ENCODE measurements at regions not wholly inside any gene's neighbourhood (a gene's known extent, or its start where the extent isn't known, plus 50 kb on each side); places are given as distances from the start of the nearest gene placed in this dataset.

DNA sequence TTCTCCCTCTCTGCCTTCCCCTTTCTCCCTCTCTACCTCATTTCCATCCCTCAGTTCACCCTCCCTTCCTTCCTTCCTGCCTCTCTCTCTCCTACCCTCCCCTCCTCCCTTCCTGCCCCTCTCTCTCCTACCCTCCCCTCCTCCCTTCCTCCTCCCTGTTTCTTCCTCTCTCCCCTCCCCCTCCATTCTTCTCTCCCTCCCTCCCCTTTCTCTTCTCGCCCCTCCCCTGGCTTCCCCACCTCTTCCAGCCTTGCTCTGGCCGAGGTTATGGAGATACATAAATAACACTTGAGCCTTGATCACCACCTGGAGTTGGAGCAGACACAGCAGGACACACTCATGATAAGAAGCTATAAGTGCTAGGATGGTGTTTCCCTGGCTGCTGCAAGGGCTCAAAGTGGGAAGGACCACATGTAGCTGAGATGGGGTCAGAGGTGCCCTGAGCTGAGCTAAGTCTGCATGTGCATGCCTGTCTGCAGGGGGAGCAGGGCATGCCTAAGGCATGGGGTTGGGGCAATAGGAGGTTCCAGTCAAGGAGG, 326.1 kb upstream of the HS6ST1 start:
- POLR2A ChIA-PET = no interaction called here
- TF ChIP-seq, protein P1, sequence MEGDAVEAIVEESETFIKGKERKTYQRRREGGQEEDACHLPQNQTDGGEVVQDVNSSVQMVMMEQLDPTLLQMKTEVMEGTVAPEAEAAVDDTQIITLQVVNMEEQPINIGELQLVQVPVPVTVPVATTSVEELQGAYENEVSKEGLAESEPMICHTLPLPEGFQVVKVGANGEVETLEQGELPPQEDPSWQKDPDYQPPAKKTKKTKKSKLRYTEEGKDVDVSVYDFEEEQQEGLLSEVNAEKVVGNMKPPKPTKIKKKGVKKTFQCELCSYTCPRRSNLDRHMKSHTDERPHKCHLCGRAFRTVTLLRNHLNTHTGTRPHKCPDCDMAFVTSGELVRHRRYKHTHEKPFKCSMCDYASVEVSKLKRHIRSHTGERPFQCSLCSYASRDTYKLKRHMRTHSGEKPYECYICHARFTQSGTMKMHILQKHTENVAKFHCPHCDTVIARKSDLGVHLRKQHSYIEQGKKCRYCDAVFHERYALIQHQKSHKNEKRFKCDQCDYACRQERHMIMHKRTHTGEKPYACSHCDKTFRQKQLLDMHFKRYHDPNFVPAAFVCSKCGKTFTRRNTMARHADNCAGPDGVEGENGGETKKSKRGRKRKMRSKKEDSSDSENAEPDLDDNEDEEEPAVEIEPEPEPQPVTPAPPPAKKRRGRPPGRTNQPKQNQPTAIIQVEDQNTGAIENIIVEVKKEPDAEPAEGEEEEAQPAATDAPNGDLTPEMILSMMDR (IDR thresholded peaks at IDR 0.05; ENCODE audit: insufficient read depth in 1 of 2, low read depth in 1 of 2, low read length in 1 of 2, severe bottlenecking in 1 of 2, unreplicated experiment in 1 of 2) = peak in 1 of 2 experiments; percentile 19
- DNase-seq = no peak
- peaks cover 10% of the 10 kb centered on the region for H3K27me3 Mint-ChIP-seq (ENCODE audit: insufficient read depth, unreplicated experiment)
- H3K4me1 Mint-ChIP-seq (ENCODE audit: low read depth, unreplicated experiment) = no peaks in the 10 kb centered on the region
- no peaks in the 10 kb centered on the region for H3K9me3 ChIP-seq
- no peaks in the 10 kb centered on the region for H3K27me3 ChIP-seq (replicated peaks; ENCODE audit: control insufficient read depth, insufficient read depth, low read length)
- H3K4me1 ChIP-seq = no peaks in the 10 kb centered on the region
- H3K4me3 ChIP-seq (ENCODE audit: low read depth, low read length) = no peak overlapping the region
- no TSS peak for BruUV-seq (replicated peaks)
- intact Hi-C loops (cut with micrococcal nuclease; ENCODE audit: unreplicated experiment) = no loop called here
- CTCF ChIA-PET = no interaction called here
- no peak overlapping the region for H3K4me3 Mint-ChIP-seq (ENCODE audit: unreplicated experiment)
- H3K9me3 Mint-ChIP-seq (ENCODE audit: unreplicated experiment) = no peaks in the 10 kb centered on the region
- H3K36me3 ChIP-seq (ENCODE audit: control insufficient read depth, insufficient read depth, low read length) = no peaks in the 10 kb centered on the region
- no peak overlapping the region for H3K27ac Mint-ChIP-seq (ENCODE audit: unreplicated experiment)
- no peaks in the 10 kb centered on the region for H3K36me3 Mint-ChIP-seq (ENCODE audit: insufficient read depth, unreplicated experiment)

DNA sequence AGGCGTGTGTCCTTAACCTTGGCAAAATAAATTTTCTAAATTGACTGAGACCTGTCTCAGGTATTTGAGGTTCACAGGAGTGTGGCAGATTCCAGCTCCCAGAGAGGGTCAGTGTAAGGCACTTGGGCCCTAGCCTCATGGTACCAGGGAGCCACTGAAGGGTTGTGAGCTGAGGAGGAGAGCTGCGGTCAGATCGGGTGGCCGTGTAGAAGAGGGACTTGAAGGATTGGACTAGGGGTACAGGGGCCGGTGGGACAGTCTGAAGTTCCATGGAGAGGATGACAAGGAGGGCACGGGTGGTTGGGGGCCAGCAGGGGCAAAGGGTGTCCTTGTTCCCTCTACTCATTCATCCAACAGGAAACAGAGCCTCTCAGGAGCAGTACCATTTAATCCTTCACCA, 327.0 kb upstream of the HS6ST1 start:
- ChIA-PET CTCF (no interaction called here), POLR2A (no interaction called here)
- Histone ChIP-seq H3K27me3 (replicated peaks; ENCODE audit: control insufficient read depth, insufficient read depth, low read length) (no peaks in the 10 kb centered on the region), H3K9me3 (no peaks in the 10 kb centered on the region), H3K4me3 (ENCODE audit: low read depth, low read length) (no peak overlapping the region), H3K36me3 (ENCODE audit: control insufficient read depth, insufficient read depth, low read length) (no peaks in the 10 kb centered on the region), H3K4me1 (no peaks in the 10 kb centered on the region)
- H3K27ac Mint-ChIP-seq (ENCODE audit: unreplicated experiment) = no peak overlapping the region
- intact Hi-C loops (cut with micrococcal nuclease; ENCODE audit: unreplicated experiment) = no loop called here
- TF ChIP-seq, protein P1 (IDR thresholded peaks at IDR 0.05; ENCODE audit: insufficient read depth in 1 of 2, low read depth in 1 of 2, low read length in 1 of 2, severe bottlenecking in 1 of 2, unreplicated experiment in 1 of 2) = no peak
- no peaks in the 10 kb centered on the region for H3K9me3 Mint-ChIP-seq (ENCODE audit: unreplicated experiment)
- H3K4me3 Mint-ChIP-seq (ENCODE audit: unreplicated experiment) = no peak overlapping the region
- BruUV-seq (replicated peaks) = no TSS peak
- DNase-seq = no peak
- H3K4me1 Mint-ChIP-seq (ENCODE audit: low read depth, unreplicated experiment) = no peaks in the 10 kb centered on the region
- H3K36me3 Mint-ChIP-seq (ENCODE audit: insufficient read depth, unreplicated experiment) = no peaks in the 10 kb centered on the region
- peaks cover 10% of the 10 kb centered on the region for H3K27me3 Mint-ChIP-seq (ENCODE audit: insufficient read depth, unreplicated experiment)

DNA sequence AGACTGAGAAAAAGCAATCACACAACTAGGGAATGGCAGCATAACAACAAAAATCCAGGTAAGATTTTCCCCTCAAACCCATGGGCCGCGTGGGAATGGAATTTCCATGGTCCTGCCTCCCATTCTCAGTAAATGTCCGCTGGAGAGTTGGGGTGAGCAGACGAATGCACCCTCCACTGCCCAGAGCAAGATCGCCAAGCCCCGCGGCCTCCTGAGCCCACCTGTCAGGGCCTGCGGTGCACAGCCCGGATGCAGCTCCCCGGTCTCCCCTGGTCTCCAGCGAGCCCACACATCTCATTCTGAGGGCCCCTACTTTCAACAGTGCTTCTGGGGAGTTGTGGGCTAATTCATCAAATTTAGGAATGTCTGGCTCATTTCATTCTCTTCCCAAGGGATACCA, 327.4 kb upstream of the HS6ST1 start:
- Mint-ChIP-seq H3K27me3 (ENCODE audit: insufficient read depth, unreplicated experiment) (peaks cover 10% of the 10 kb centered on the region), H3K27ac (ENCODE audit: unreplicated experiment) (no peak overlapping the region), H3K36me3 (ENCODE audit: insufficient read depth, unreplicated experiment) (no peaks in the 10 kb centered on the region), H3K9me3 (ENCODE audit: unreplicated experiment) (no peaks in the 10 kb centered on the region), H3K4me3 (ENCODE audit: unreplicated experiment) (no peak overlapping the region), H3K4me1 (ENCODE audit: low read depth, unreplicated experiment) (no peaks in the 10 kb centered on the region)
- H3K9me3 ChIP-seq = no peaks in the 10 kb centered on the region
- no peaks in the 10 kb centered on the region for H3K27me3 ChIP-seq (replicated peaks; ENCODE audit: control insufficient read depth, insufficient read depth, low read length)
- TF ChIP-seq, protein P1 (IDR thresholded peaks at IDR 0.05; ENCODE audit: insufficient read depth in 1 of 2, low read depth in 1 of 2, low read length in 1 of 2, severe bottlenecking in 1 of 2, unreplicated experiment in 1 of 2) = no peak
- no peaks in the 10 kb centered on the region for H3K4me1 ChIP-seq
- POLR2A ChIA-PET = no interaction called here
- intact Hi-C loops (cut with micrococcal nuclease; ENCODE audit: unreplicated experiment) = no loop called here
- H3K36me3 ChIP-seq (ENCODE audit: control insufficient read depth, insufficient read depth, low read length) = no peaks in the 10 kb centered on the region
- CTCF ChIA-PET = no interaction called here
- no peak overlapping the region for H3K4me3 ChIP-seq (ENCODE audit: low read depth, low read length)
- DNase-seq = no peak
- no TSS peak for BruUV-seq (replicated peaks)

Data from Caco-2 (cell line).